Gastroesophageal sphincter (tissue), 3 donors: ENCODE measurements at regions not wholly inside any gene's neighbourhood (a gene's known extent, or its start where the extent isn't known, plus 50 kb on each side); places are given as distances from the start of the nearest gene placed in this dataset.

Experiments
- CTCF ChIP-seq, 4 experiments: fragments of 200-600 bp in 2 of 4; fragments of 450-650 bp in 2 of 4; sonication (generic) in 1 of 4; IDR thresholded peaks; one replicate each; pipeline ENCODE4 v1.5.1; 2017 to 2019; ENCODE audit warnings: antibody characterized with exemption in 4 of 4, mild to moderate bottlenecking in 2 of 4, moderate library complexity in 2 of 4
- EP300 ChIP-seq: sonication (generic); formaldehyde crosslinking; IDR thresholded peaks from one replicate; pipeline ENCODE4 v1.6.1; 2017; ENCODE audit warnings: antibody characterized with exemption, mild to moderate bottlenecking
- POLR2A ChIP-seq, 2 donors: fragments of 450-650 bp; IDR thresholded peaks; one replicate each; pipeline ENCODE4 v1.6.1; 2017; ENCODE audit warnings: antibody characterized with exemption in 2 of 2, mild to moderate bottlenecking in 2 of 2, moderate library complexity in 1 of 2
- POLR2AphosphoS5 ChIP-seq: sonication (generic); formaldehyde crosslinking; IDR thresholded peaks from one replicate; pipeline ENCODE4 v1.6.1; 2017; ENCODE audit warnings: antibody characterized with exemption

GRCh38 chr13:111502957-111503356, 182.5 kb downstream of the TEX29 start:
- no peak for TF ChIP-seq POLR2AphosphoS5
- TF ChIP-seq CTCF (IDR thresholded peaks at IDR 0.05), result no peak
- no peak for TF ChIP-seq POLR2A (IDR thresholded peaks at IDR 0.05)
- TF ChIP-seq EP300, result no peak
